Inferior parietal cortex (tissue), 1 donor: ENCODE measurements at regions not wholly inside any gene's neighbourhood (a gene's known extent, or its start where the extent isn't known, plus 50 kb on each side); places are given as distances from the start of the nearest gene placed in this dataset.

Source experiments
- DNase-seq: peaks from one replicate; pipeline ENCODE4 v3.0.0-alpha.2; 2016; ENCODE audit errors: extremely low spot score

DNA sequence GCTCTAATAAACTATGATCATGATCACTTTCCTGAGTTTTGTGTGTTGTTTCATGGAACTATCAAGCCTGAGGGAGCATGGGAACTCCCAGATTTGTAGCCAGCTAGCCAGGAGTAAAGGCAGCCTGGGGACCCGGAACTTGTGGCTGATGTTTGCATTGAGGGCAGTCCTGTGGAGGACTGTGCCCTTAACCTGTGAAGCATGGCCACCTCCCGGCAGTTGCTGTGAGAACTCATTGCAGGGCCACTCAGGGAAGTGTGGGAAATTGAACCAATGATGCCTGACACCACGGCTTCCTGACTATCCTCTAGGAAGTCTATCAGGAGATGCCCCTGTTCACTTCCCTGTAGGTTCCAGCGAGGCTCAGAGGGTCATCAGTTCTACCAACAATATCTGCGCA is 250.6 kb downstream of the DAD1 start:
- no peak for DNase-seq

DNA sequence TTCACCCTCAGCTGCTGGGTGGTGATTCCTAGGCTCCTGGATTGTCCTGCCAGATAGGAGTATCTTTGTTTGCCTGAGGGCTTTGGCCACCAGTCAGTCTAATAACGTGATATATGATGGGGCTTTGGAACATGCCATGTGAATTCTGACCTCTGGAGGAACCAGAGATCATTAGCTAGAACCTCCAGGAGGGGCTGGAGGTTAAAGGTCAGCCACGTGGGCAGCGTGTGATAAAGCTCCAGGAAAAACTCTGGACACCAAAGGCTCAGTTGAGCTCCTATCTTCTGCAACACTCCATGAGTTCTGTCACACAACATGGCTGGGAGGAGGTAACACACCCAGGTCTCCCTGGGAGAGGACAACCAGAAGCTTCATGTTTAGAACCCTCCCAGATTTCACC is 251.1 kb downstream of the DAD1 start:
- DNase-seq = no peak

DNA sequence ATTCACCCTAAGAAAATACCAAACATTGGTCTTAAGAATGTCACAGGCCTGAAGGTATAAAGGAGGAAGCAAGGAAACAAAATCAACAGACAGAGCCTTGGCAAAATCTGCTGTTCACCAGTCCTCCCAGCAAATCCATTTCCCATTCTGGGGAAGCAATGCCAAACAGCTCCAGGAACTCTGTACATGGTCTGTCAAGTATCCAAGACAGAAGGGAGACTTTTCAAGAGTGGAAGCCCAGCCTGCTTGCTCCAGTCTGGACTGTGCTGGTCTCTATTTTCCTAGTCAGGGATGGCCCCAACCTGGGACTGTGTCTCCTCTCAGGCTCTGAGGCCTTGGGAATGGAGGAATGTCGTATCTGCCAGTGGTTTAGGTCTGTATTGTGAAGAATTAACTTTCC is 251.5 kb downstream of the DAD1 start:
- no peak for DNase-seq

DNA sequence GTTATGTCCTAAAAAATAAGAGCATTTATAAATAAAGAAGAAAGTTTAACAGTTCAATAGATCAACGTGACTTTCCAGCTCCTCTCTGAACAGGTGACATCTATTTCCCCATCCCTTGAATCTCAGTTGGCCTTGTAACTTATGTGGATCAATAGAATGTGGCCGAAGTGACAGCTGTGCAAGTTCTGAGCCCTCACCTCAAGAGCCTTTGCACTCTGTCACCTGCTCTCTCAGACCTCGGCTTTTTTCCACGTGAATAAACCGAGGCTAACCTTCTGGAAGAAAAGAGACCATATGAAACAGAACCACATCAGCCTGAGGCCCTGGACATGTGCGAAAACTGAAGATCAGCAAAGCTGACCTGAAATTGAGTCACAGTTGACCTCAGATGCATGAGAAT is 253.0 kb downstream of the DAD1 start:
- DNase-seq = no peak

DNA sequence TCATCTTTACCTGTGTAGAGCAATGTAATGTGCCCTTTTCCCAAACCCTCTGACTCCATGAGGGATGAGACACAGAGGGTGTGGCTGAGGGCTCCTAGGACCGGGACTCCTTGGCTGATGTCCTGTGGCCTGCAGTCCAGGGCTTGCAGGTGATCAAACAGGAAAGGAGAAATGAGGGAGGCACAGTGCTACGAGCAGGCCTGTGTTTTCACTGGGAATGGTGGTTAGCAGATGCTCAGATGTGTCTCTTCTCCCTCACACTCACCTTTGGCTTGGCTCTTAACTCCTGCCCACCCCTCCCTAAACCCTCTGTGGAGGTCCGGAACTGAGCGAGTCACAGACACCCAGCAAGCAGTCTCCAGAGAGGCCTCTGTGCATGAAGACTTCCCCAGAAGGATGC is 254.4 kb downstream of the DAD1 start:
- no peak for DNase-seq

DNA sequence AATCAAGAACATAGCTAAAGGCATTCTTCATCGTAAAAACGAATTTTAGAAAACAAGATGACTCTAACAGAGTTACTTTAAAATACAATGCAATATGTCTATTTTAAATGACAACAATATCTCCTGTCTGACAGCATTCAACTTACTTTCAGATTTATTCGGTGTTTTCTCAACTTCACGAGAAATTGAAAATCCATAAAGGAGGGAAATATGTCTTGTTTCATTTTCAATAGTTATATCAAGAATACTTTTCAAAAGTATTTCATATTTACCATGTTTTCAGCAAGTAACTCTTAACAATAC is 254.8 kb downstream of the DAD1 start:
- no peak for DNase-seq

DNA sequence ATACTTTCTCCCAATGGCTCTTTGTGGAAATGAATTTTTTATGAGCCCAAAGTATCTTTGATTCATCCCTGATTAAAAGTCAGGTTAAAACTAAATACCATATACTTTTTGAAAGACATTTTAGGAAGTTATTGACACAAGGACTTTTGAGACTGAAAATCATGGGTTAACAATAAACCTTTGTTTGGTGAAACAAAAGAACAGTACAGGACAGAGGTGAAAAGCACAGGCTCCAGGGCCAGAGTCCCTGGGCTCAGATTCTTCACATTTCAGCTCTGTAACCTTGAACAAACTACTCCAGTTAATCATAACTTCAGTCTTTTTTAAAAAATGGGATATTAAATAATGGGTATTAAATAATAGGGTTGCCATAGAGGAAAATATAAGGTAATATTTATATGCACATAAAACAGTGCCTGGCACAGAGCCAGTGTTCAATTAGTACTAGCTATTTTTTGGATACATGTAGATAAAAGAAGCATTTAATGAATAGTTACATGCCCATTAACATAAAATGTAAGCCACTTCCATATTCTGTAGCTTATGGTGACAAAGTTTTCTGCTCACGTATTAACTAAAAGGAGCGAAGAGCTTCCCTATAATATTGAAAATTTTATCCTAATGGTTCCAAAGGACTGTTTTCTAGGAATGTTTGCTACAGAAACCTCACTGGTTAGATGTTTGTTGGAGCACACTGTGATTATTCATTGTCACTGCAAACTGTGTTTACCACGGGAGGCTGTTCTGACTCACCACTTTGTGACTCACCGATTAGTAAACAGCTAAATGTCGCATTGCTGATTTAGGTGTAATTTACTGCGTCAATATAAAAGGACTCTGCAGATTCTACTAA is 255.4 kb downstream of the DAD1 start:
- DNase-seq = peak; percentile 62

DNA sequence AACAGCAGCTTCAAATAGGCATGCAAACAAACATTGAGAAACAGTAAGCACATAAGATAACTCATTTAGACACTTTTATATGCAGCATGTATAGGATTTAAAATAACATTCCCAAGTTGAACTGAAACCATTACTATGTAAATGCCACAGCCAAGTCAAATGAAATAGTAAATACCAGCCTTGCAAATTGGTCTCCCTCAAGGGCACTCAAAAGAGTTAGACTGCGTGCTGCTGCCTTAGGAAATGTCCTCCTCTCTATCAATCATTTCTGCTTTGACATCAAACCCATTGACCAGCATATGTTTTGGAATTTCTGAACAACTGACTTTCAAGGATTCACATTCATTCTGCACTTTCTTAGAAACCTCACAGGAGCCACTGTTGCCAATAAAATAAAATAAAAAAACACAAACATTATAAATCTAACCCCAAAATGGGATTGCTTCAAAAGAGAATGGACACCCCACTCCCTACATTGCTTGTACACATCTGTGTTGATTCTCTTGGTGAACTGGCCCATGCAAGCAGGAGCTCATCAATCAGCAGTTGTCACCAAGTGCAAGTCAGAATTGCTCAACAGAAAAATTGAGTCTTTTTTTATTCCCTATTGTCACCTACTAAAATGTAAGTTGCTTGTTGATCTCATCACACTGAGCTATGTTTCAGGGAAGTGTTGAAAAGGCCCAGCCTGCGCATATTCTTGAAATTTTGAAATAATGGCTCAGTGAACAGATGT is 256.2 kb downstream of the DAD1 start:
- DNase-seq = no peak

DNA sequence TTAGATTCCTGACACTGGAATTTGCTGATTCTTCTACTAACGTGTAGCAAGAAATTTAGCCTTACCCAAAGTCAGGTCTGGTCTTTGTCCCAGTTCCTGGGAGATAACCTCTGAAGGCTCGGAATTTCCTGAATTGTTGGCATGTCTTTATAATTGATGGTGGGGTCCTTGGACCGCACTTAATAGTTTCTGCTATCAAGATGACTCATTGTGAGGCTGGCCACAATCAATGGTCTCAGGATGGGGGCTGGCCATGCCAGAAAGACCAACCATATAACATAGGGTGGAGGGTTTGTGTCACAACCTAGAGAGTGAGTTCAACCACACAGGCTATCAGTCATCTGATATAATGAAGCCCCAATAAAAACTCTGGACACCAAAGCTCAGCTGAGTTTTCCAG is 259.7 kb downstream of the DAD1 start:
- DNase-seq = no peak

DNA sequence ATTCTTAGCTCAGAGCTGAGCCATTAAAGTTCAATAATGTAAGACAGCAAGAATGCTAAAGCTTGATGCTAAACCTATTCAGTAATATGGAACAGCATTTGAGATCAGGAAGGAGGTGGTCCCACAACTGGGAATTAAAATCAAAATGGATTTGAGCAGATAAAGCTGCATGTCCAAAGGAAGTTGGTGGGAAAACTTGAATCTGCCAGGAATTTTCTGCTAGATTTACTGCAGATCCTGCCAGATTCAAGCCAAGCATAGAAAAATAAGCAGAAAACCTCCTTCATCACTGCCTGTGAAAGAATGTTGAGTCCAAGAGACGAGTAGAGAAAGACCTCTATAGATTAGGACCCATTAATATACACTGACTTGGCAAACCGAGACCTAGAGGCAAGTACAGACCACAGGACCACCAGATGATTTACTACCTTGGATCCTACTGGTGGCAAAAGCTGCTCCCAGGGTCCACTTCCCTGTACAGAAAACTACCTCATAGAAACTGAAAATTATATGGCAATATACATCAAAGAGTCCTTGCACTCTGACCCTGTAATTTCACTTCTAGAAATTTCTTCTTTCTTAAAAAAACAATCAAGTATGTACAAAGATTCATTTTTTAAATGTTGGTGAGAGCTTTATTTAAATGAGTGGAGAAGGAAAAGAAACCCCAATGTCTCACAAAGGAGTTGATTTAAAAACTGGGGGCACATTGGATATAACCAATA is 263.2 kb downstream of the DAD1 start:
- DNase-seq = no peak

DNA sequence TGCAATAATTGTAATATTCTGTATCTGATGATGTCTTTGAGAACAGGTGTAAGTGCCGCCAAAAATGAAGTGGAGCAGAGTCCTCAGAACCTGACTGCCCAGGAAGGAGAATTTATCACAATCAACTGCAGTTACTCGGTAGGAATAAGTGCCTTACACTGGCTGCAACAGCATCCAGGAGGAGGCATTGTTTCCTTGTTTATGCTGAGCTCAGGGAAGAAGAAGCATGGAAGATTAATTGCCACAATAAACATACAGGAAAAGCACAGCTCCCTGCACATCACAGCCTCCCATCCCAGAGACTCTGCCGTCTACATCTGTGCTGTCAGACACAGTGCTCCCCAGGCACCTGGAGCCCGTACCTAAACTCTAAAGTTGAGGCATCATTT is 268.7 kb downstream of the DAD1 start:
- no peak for DNase-seq

DNA sequence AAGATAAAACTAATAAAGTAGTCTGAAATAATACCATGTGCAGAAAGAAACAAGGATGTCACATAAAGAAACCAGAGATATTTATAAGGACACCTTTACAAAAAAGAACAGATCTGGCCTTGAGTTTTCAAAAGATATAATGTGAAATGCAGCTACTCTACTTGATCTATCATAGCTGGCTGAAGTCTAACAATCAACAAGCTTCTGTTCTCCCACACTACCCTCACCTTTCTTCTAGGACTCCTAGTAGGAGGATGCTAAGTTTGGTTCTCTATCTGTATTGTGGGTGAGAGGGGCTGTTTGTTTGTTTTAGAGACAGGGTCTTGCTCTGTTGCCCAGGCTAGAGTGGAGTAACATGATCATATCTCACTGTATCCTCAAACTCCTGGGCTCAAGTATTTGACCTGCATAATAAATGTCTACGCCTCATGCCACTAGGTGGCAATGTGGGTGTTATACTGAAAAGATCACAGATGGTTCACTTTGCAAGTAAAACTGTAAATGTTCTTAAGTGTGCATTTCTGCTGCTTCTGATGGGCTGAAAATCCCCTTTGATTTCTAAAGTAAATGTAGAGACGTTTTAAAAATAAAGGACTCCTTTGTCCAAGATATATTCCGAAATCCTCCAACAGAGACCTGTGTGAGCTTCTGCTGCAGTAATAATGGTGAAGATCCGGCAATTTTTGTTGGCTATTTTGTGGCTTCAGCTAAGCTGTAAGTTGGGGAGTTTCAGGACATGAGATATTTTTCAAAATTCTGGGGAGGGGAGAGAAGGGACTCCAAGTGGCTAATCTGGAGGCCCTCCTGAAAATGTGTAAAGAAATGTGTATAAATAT is 269.3 kb downstream of the DAD1 start:
- peak; percentile 85 for DNase-seq

DNA sequence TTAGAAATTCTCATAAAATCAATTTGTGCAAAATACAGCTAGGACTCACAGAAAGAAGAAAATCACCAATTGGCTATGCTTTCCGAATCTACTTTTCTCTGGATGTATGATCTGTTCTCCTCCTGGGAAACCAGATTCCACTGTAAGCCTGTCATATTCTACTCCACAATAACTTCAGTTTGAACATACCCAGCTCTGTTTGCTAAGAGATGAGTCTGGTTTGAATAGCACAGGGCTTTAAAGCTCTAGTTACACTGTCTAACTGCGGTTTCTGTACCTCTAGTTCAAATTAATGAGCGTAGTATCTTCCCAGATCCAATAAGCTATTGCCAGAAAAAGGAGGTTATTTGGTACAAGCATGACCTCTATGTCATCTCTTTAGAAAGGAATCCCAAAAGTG is 270.1 kb downstream of the DAD1 start:
- DNase-seq = no peak

DNA sequence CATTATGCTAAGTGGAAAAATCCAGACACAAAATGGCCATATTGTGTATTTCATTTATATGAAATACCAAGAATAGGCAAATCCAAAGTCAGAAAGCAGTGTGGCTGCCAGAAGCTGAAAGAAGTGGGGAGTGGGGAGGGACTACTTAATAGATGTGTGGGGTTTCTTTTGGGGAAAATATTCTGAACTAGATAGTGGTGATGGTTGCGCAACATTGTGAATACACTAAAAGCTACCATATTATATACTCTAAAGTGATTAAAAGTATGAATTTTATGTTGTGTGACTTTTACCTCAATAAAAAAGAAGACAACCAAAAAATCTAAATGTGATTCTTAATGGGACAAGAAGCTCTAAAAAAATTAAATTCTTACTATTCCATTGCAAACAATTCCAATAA is 272.6 kb downstream of the DAD1 start:
- DNase-seq = no peak

DNA sequence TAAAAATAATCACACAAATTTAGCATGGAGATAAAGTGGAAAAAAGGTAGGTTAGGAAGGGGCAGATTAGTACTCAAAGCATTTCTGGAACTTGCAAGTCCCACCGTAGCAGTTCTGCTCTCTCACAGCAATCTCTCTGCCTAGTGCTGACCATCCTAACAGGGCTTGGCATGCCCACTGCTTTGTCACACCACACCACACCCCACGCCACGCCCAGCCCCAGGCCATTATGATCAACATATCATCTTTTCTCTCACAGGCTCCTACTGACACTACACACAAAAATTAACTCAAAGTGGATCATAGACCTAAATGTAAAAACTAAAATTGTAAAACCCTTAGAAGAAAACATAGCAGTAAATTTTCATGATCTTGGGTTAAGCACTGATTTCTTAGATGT is 273.7 kb downstream of the DAD1 start:
- no peak for DNase-seq

DNA sequence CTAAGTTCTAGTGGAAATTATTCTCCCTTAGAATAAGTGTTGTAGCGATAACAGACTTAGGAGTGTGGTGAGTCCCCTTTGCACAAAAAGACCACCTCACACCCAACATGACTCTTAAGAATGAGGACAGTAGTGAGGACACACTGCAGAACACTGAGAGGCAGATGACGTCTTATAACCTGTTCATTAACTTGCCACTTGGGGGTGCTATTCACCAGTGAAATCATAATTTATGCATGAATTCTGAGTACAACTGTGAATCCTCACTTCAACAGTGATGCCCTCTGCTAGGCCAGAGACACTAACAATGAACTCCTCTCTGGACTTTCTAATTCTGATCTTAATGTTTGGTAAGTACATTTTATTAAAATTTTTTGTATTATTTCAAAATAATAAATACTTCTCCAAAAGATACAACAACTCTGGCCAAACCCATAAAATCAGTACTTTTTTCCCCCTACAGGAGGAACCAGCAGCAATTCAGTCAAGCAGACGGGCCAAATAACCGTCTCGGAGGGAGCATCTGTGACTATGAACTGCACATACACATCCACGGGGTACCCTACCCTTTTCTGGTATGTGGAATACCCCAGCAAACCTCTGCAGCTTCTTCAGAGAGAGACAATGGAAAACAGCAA is 274.7 kb downstream of the DAD1 start:
- DNase-seq = peak; percentile 93

DNA sequence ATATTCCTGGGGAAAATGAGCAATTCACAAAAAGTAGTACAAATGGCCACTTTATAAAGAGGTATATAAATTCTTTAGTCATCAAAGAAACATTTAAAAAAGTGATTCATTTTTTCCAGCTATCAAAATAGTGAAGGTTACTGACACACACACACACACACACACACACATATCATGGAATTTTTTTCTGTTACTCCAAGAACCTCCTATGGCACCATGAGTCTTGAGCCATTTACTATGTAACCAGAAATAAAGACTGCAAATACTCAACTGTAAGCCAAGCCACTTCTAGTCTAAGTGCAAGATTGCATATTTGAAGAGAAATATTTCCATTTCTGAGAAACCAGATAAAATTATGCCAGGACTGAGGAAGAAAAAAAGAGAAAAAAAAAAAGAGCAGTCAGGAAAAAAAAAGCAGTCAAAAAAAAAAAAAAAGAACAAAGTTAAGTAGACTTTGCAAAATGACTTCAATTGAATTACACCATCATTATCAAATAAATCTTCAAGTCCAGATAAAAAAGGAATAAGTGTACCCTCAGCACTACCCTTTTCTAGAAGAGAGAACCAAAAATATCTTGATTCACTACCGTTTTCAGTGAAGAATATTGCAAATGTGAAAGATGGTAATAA is 275.7 kb downstream of the DAD1 start:
- no peak for DNase-seq

DNA sequence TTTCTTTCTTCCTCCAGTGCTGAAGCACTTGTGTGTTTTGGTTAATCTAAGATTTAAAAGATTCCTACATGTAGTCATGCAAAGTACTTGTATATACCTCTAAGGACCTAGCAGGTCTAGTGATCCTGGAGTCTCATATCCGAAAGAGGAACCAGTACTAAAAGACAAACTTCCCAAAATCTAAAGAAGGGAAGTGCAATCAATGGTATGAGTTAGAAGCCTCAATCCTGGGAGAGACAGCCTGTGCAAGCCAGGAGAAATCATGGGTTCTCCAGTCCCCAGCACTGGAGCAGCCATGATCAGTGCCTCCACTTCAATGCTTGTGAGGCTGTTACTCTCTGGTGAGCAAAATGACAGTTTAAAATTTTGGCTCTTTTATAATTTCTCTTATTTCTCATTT is 277.4 kb downstream of the DAD1 start:
- DNase-seq = no peak

DNA sequence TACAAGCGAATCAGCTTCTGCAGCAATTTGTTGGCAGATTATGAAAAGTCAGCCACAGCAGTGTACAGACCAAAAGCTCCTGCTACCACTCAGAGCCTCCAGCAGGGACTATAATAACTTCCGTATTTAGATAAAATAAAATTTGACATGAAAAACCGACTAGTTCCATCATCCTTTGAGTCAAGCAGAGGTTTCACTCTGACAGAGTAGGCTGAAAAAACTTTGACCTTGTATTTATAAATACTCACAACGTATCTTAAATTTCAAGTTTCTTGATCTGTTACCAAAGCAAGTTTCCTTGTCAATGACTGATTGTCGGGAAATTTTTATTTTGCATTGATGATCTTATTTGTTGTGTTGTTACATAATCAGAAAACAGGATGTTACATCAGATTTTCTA is 283.4 kb downstream of the DAD1 start:
- no peak for DNase-seq

DNA sequence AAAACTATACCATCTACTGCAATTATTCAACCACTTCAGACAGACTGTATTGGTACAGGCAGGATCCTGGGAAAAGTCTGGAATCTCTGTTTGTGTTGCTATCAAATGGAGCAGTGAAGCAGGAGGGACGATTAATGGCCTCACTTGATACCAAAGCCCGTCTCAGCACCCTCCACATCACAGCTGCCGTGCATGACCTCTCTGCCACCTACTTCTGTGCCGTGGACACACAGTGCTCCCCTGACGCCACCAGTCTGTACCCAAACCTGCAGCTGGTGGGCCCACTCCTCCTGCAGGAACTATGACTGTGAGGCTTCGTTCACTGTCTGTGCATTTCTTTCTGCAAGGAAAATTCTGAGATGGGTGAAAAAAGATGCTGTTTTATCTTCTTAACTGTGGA is 284.7 kb downstream of the DAD1 start:
- DNase-seq = no peak

DNA sequence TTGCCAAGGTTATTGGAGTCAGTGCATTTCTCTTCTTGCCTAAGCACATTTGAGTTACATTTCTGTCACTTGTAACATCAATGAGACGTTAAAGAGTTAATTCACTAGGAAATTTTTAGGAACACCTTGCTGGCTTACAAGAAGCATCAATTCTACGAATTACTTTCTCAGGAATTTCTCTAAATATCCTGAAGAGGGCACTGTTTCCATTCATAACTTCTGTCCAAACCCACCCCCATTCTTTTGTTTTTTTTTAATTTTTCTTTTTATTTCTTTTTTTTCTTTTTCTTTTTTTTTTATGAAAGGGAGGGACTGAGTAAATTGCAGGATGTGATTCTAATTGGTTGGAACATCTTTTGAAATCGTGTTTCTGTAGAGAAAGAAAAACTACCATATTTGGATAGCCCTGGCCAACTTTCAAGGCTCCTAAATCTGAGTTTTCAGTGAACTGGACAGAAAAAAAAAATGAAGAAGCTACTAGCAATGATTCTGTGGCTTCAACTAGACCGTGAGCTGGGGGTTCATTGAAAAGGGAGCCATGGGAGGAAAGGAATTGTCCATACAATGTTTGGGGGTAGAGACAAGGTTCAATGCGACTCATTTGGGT is 285.3 kb downstream of the DAD1 start:
- no peak for DNase-seq
